ENCODE measurements at regions not wholly inside any gene's neighbourhood (a gene's known extent, or its start where the extent isn't known, plus 50 kb on each side); places are given as distances from the start of the nearest gene placed in this dataset.
"Not testable (repeated sequence)": the region's sequence is repeated elsewhere in the genome, so short reads cannot be mapped to it uniquely, and the experiment has no call there.

DNA sequence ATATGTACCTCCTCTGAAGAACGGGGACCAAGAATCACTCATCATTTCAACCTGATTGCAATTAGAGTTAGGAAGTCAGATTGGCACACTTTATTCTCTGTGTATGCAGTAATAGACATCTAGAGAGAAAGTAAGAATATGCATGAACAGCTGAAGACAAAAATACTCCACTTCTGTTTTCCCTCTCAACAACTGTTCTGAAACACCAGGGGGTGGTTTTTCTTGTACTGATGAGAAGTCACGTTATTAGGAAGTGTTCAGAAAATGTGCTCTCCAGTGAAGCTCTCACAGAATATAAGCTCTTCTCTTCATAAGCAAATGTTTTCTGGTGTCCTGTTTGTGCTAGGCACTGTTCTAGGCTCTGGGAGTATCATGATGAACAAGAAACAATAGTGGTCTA lies 531.7 kb upstream of the C9orf72 start:
- no peak for DNase-seq (ENCODE audit: low read depth)

DNA sequence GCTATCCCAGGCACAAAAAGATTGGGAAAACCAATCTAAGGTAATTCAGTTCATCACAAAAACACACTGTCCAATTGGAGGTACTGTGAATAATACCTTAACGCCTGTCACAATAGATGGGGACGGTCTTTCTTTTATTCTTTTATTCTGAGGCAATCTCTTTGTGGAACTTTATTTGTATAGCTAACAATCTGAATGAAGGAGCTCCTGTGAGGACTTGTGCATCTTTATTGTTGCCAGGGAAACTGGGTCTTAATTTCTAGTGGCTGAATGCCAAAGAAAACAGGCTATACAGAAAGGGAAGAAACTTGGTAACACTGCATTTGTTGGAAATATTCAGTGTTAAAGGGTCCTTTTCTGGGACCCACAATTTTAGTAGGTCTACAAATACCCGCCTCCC lies 546.9 kb upstream of the C9orf72 start:
- DNase-seq (ENCODE audit: low read depth): no peak

DNA sequence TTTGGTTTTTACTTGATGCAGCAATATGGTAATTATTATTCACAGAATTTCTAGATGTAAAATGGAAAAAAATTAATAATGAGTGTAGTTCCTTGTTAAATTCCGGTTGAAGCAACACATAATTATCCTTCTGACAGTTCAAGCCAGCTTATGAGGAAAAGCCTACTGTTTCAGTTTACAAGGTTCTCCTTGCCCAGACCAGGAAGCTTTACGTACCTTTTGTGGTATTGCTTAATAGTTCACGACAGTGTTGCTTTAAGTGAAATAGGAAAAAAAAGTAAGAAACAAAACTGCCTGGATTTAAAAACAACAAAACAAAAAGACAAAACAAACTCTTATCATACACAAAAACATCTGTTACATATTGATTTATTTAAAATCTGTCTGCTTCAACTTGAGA lies 547.3 kb upstream of the C9orf72 start:
- no peak for DNase-seq (ENCODE audit: low read depth)

DNA sequence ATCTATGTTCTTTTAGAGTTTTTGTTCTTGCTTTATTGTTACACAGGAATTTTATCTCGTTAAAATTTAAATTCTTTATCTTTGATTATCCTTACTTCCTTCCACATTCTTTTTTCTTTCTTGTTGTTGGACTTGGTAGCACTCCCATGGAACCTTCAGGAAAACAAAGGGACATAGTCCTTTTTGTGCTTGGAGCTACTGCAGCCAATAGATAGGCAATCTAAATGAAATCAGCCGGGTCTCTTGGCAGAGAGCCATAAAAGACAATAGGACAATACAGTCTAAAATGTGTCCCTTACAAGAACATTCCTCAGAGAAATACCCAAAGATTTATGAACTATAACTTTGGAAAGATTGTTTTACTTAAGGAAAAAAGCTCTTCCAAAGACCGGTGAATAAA lies 548.1 kb upstream of the C9orf72 start:
- no peak for DNase-seq (ENCODE audit: low read depth)

DNA sequence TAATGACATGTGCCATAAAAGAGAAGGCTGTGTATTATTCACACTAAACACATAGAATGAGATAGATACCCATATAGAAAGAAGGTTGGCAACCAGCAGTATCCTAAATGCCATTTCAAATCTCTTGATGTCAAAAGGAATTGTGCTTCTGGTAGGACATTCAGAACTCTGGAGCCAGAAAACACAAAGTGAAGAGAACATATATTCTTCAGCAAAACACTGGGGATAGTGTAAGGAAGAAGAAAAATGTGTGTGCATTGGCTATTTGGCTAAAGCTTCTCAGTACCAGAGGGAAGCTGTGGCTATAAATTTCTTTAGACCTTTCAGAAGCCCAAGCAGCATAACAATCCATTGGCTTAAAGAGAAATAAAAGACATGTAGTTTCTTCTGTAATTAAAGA lies 551.6 kb upstream of the C9orf72 start:
- no peak for DNase-seq (ENCODE audit: low read depth)

DNA sequence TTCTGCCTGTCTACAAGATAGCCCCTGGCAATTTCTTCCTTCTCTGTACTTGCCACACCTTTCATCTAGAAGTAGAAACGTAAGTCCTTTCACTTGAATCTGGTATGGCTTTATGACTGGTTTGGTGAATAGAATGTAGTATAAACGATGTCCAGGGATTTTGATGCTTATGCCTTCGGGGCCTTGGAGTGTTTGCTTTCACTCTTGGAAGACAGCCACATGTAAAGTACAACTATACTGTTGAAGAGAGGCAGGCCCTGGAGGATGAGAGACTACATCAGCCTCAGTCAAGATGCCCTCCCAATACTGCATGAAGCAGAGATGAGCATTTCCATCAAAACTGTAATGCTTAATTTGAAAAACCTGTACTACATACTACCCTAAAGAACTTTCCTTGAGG lies 553.8 kb upstream of the C9orf72 start:
- DNase-seq (ENCODE audit: low read depth): no peak

DNA sequence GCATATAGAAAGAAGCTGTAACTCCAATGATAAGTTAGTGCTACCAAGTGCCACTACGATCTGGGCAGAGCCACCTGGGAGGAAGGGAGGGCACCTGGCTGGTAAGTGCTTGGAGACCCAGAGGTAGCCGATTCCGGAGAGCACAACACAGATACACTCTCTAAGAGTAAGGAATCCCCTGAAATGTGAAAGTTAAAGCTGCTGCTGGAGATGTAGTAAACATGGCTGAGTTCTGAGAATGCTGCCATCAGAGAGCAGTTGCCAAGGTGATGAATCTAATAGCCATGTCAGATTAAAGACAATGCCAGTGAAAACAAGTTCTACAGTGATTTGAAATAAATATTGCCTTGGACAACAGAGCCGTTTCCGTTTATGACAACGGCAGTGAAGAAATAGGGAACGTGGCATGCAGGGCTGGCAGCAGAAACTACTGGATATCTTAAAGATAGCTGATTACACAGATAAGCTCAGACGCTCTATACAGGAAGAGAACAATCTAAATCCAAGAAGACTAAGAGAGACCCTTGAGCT lies 561.2 kb upstream of the C9orf72 start:
- no peak for DNase-seq (ENCODE audit: low read depth)

DNA sequence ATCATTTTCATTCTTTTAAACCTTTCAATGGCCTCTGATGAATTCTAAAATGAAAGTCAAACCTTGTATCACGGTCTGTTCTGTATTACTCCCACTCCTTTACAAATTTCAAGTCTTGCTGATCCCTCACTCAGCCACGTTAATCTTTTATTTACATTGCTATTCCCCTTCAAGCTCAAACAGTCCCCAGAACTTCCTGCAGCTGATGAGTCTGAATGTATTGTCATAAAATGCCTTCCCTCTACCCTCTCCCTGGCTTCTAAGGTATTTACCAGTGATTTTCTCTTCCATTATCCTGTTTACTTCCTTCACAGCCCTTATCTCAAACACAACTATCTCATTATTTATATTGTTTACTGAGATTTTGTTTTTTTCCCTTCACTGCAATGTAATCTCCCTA lies 562.3 kb upstream of the C9orf72 start:
- DNase-seq (ENCODE audit: low read depth): no peak

DNA sequence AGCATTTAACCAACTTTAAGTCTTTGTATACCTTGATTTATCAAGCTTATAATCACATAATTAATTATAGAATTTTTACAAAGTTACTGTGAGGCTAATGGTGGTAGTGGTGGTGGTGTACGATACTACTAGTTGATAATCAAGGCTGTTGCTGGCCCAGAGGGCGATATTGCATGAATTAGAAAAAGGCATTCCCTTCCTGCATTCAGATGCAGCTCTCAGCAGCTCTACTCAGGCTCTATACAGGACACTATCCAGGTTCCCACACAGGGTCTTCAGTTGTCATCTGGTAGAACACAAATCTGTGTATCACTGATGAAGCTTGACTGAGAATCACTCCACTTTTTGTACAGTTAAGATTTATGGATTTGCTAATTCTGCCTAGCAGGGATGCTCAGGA lies 562.8 kb upstream of the C9orf72 start:
- no peak for DNase-seq (ENCODE audit: low read depth)

DNA sequence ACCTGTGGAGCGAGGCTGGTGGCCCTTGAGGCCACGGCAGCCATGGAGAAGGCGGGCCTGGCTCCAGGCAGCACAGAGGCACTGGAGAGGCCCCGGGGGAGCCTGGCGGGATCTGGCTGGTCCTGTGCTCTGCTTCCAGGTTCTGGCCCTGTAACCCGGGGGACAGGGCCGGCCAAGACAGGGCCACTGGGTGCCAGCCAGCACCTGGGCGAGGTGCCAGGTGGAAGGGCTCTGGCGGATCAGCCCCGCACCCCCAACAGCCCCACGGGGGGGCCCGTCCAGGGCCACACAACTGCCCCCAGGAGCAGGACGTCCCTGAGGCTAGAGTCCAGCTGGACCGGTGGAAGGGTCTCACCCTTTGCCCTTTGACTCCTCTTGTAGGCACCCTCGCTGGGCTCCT lies 574.1 kb upstream of the C9orf72 start:
- not testable (repeated sequence) for DNase-seq (ENCODE audit: low read depth)

DNA sequence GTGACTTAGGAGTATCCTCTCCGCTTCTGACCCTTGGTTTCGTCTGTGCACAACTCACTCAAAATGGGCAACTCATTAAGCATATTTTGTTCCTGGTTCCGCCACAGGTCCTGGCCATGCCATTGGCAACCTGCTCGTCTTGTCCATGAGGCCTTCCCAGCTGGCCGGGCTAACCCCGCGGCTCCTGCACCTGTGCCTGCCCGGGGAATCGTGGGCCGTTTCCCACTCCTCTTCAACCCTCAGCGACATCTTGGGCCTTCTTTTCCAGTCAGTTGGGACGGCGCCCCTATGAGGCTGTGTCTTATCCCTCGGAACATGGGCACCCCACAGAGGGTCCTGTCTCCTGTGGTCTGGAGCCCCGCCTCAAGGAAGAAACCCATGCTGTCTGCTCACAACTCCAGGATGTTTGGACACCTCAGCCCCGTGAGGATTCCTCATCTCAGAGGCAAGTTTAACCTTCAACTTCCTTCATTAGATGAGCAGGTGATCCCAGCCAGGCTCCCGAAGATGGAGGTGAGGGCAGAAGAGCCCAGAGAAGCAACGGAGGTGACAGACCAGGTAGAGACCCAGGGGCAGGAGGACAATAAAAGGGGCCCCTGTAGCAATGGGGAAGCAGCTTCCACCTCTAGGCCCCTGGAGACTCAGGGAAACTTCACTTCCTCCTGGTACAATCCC lies 574.8 kb upstream of the C9orf72 start:
- DNase-seq (ENCODE audit: low read depth): not testable (repeated sequence)

DNA sequence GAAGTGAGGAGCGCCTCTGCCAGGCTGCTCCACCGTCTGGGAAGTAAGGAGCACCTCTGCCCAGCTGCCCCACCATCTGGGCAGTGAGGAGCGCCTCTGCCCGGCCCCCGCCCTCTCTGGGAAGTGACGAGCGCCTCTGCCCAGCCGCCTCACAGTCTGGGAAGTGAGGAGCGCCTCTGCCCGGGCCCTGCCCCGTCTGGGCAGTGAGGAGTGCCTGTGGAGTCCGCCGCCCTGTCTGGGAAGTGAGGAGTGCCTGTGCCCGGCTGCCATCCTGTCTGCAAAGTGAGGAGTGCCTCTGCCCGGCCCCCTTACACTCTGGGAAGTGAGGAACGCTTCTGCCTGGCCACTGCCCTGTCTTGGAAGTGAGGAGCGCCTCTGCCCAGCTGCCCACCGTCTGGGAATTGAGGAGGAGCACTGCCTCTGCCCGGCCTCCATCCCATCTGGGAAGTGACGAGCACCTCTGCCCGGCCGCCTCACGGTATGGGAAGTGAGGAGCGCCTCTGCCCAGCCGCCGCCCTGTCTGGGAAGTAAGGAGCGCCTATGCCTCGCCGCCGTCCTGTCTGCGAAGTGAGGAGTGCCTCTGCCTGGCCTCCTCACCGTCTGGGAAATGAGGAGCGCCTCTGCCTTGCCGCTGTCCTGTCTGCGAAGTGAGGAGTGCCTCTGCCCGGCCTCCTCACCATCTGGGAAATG lies 576.2 kb upstream of the C9orf72 start:
- not testable (repeated sequence) for DNase-seq (ENCODE audit: low read depth)

DNA sequence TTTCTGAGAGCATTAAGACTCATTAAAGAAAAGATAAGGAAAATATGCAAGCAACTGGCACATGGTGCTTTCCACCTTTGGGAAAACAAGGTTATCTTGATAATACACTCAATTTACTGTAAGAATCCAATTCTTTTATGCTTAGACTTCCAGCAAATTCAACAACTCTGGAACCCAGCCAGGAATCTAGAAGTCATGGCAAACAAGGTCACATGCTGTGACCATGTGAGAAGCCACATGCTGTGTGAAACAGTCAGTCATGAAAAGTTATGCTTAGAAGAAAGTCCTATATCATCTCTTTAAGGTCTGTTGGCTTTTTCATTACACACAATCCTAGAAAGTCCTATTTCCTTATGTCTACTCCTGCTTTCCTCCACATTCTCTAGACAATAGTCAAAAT lies 581.8 kb upstream of the C9orf72 start:
- no peak for DNase-seq (ENCODE audit: low read depth)

DNA sequence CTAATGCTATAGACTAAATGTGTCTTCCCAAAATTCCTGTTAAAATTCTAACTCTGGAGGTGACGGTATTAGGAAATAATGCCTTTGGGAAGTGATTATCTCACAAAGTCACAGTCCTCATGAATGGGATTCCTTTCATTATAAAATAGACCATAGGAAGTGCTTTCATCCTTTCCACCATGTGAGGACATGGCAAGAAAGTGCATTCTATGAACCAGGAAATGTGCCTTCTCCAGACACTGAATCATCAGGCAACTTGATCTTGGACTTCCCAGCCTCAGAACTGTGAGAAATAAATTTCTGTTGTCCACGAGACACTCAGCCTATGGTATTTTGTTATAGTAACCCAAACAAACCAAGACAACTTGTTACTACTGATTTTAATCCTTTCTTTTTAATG lies 582.4 kb upstream of the C9orf72 start:
- DNase-seq (ENCODE audit: low read depth): no peak

DNA sequence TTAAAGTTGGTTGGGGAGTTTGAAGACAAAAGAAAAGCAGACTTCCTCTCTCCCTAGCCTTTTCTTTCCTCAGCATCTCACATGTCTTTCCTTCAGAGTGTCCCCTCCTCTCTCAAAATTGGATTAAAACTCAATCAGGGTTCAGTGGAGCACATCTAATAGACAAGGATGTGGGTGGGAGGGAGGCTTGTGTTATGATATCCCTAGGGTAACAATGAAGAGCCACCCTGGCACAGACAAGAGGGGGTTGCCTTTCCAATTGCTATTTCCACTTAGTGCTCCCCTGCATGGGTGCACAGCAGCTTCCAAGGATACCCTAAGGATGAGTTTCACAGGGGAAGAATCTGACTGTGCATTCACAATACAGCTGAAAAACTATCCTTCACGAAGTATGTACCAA lies 585.2 kb upstream of the C9orf72 start:
- no peak for DNase-seq (ENCODE audit: low read depth)

DNA sequence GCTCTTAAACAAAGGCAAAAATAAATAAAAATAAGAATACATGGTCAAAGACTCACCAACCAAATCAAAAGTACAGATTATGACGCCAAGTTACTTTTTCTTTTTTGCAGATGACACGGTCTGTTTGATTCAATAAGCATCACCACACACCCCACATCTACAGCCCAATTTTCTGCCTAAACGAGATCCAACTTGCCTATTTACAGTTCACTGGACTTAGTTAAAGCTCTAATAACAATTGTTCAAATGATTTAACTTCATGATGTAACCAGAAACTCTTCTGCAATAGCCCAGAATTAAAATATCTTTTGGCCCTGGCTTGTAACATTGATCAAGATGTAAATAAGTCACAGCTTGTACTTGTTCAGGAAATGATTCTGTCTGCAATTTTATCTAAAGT lies 590.3 kb upstream of the C9orf72 start:
- no peak for DNase-seq (ENCODE audit: low read depth)

DNA sequence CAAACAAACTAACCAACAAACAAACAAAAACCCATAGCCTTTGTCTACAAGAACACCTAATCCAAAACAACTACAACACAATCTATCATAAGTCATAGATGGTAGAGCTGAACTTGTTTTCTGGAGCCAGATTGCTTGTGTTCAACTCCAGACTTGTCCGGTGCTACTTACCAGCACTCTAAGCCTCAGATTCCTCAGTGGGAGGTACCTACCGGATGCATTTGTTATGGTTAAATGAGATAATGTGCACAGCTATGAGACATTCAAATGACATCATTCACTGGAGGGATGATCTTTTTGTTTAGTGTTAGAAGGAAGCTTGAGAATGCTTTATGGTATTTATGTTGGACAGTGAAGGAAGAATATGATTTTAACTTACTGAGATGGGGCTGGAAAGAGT lies 592.9 kb upstream of the C9orf72 start:
- DNase-seq (ENCODE audit: low read depth): no peak

DNA sequence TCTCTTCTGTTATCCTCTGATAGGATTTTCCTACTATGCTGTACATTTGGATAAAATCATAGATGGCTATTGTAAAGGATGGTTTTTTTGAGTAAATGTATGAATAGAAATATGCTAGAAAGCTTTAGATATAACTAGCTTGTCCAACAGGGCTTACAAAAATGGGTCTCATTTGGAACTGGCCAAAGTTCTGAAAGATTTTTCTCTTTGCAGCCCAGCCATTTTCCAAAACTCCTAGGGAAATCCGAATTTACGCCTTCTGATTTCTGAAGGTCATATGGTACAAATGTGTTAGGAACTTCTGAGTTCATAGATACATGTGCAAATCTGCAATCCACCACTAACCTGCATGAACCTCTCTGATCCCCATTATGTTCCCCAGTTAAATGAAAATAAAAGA lies 603.9 kb upstream of the C9orf72 start:
- DNase-seq (ENCODE audit: low read depth): no peak

DNA sequence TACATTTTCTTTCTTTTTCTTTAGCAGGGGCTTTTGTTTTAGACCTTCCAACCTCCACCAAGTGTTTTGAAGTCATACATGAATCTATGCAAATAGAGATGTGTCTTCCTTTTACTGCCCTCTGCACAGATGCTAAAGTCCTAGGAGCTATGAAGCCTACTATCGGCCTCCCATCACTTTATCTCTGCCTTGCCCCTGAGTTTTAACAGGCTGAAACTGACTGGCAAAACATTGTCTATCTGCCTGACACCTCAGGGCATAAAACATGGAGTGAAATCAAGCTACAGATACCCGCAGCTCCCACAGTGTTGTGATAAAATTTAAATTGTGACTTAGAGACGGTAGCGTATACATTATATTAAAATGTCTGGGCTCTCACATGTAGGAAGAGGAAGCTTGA lies 604.6 kb upstream of the C9orf72 start:
- DNase-seq (ENCODE audit: low read depth): no peak

DNA sequence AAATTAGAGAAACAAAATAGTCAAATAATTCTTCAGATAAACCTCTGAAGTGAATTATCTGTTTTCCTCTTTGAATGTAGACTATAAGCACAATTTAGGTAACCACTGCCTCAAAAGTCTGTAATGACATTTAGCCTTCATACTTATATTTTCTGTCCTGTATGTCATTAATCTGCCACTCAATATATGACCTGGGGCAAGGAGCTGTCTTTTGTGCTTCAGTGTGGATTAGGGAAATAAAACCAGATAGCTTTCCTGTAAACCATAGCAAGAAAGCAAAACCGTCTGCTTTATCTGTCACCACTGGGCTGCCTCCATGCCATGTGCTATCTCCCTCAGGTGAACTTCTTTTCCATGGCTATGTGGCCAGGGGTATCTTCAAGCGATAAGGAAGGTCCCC lies 606.6 kb upstream of the C9orf72 start:
- no peak for DNase-seq (ENCODE audit: low read depth)

DNA sequence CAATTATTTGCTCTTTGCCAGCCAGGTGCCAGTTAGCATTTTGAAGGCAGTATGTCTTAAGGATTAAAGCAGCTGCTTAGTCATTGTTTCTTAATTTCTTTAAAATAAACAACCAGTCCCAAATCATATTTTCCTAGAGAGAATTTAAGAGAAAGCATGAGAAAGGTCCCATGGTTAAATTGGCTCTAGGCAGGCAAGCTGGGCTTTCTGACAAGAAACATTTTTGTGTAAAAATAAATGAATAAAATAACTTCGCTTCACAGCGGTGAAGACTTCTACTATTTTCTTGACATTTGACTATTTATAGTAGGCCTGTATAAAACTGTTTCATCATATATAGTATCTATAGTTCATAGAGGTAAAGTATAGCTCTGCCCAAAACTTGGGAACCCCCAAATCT lies 617.7 kb upstream of the C9orf72 start:
- no peak for DNase-seq (ENCODE audit: low read depth)

DNA sequence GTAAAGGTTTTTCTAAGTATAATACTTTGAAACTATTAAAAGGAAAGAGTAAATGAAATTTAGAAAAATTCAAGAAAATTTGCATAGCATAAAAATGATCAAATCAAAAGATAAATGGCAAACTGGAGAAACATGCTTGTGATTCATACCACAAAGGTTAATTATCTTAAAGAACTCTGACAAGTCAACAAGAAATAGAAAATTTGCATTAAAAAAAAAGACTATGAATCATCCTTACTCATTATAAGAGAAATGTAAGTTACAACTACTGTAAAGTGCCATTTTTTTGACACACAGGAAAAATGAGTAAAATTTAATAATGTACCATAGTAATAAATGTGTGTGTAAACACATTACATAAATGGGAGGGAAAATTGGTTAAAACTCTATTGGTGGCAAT lies 624.4 kb upstream of the C9orf72 start:
- DNase-seq (ENCODE audit: low read depth): no peak

DNA sequence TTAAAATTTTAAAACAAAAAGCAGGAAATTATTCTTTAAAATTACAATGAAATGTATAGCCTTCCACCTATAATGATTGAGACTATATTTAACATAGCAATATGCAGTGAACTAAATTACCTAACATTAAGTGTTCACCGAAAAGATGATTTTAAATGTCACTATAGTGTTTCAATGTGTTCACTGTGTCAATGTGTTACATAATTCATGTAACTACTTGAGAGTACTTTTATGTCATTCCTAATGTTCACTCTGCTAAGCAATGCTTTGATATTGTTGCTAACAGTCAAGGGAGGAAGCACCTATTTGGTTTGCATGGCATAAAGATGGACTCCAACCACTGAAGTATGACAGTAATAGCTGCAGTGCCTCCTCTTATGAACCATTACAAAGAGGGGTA lies 629.8 kb upstream of the C9orf72 start:
- DNase-seq (ENCODE audit: low read depth): no peak

DNA sequence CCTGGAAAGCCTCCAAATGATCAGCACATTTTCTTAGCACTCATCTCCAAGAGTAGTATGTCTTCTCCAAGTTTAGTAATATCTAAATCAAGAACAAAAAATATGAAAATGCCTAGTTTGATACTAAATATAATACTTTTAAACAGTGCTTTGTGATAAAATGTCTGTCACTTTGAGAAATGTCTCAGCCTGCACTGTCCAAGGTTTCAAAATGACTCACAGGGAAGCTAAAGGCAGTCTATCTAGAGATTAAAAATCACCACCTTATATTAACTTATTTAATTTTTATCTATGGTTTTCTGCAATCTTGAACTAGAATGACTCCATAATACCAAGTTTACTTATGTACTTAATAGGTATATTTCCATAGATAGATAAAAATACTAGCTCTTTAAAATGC lies 633.0 kb upstream of the C9orf72 start:
- DNase-seq (ENCODE audit: low read depth): no peak
